Endothelial cell (in vitro differentiated cells): ENCODE measurements at regions not wholly inside any gene's neighbourhood (a gene's known extent, or its start where the extent isn't known, plus 50 kb on each side); places are given as distances from the start of the nearest gene placed in this dataset.
"Not testable (repeated sequence)": the region's sequence is repeated elsewhere in the genome, so short reads cannot be mapped to it uniquely, and the experiment has no call there.

ENCODE experiments used
- DNase-seq: peaks from one replicate; pipeline ENCODE4 v3.0.0; 2021; ENCODE audit warnings: low spot score
- H3K27ac Mint-ChIP-seq: one replicate; pipeline ENCODE4 v1.8.0; 2021; ENCODE audit warnings: mixed read lengths, inconsistent platforms; ENCODE audit not compliant: unreplicated experiment
- H3K27me3 Mint-ChIP-seq: one replicate; pipeline ENCODE4 v1.8.0; 2021; ENCODE audit warnings: mild to moderate bottlenecking, moderate library complexity, mixed read lengths, inconsistent platforms; ENCODE audit not compliant: unreplicated experiment
- H3K36me3 Mint-ChIP-seq: one replicate; pipeline ENCODE4 v1.8.0; 2021; ENCODE audit warnings: mild to moderate bottlenecking, low read depth, mixed read lengths, inconsistent platforms; ENCODE audit not compliant: unreplicated experiment
- H3K4me1 Mint-ChIP-seq: one replicate; pipeline ENCODE4 v1.8.0; 2021; ENCODE audit warnings: mild to moderate bottlenecking, mixed read lengths, inconsistent platforms; ENCODE audit not compliant: unreplicated experiment
- H3K4me3 Mint-ChIP-seq: one replicate; pipeline ENCODE4 v1.8.0; 2021; ENCODE audit warnings: mild to moderate bottlenecking, mixed read lengths, inconsistent platforms; ENCODE audit not compliant: unreplicated experiment
- H3K9me3 Mint-ChIP-seq: one replicate; pipeline ENCODE4 v1.8.0; 2021; ENCODE audit warnings: mixed read lengths, inconsistent platforms; ENCODE audit not compliant: unreplicated experiment
- CTCF ChIP-seq: fragments of 200-600 bp; sonication (generic); IDR thresholded peaks from one replicate; pipeline ENCODE4 v1.5.0; 2021; ENCODE audit warnings: antibody characterized with exemption; ENCODE audit not compliant: unreplicated experiment

- Mint-ChIP-seq H3K9me3 (peaks cover 62% of the 10 kb centered on the region), H3K4me3 (peak overlapping the region; percentile 47), H3K36me3 (peaks cover 10% of the 10 kb centered on the region), H3K27me3 (no peaks in the 10 kb centered on the region), H3K27ac (no peak overlapping the region), H3K4me1 (no peaks in the 10 kb centered on the region)
- DNase-seq = no peak
- TF ChIP-seq CTCF = no peak
Measured at GRCh38 chr14:106309423-106309822, 783.0 kb downstream of the TMEM121 start.

DNA sequence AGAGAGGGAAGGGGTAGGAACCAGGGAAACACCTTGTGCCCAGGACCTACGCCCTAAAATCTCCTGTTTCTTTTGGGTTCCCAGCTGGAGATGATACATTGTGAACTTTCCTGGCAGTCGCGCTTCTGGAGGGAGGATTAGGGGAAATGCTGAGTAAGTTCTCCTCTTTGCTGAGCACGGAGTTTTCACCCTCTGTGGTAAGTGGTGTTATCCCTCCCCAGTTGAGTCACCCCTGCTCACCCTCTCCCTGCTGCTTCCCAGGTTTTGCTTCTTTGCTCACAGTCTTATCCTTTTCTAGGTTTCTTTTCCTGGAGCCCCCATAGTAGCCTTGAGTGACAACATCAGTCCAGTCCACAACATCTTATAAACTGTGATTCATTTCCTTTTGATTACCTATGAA is 789.1 kb downstream of the TMEM121 start:
- Mint-ChIP-seq H3K4me1 (no peaks in the 10 kb centered on the region), H3K27me3 (no peaks in the 10 kb centered on the region), H3K27ac (no peak overlapping the region), H3K36me3 (no peaks in the 10 kb centered on the region), H3K4me3 (no peak overlapping the region), H3K9me3 (peaks cover 33% of the 10 kb centered on the region)
- DNase-seq = no peak
- no peak for TF ChIP-seq CTCF

DNA sequence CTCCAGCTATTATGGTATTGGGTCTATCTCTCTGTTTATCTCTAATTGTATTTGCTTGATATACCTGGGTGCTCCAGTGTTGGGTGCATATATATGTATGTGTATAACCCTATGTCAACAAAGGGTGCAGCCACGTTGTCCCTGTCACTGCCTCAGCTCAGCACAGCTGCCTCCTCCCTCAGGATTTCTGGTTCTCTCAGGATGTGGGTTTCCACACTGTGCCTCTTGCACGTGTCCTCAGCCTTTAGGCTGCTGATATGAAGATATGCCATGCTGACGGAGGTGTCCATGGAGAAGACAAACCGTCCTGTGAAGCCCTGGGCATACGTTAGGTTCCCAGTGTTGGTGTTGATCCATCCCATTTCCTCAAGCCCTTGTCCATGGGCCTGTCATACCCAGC is 791.2 kb downstream of the TMEM121 start:
- peaks cover 42% of the 10 kb centered on the region for H3K9me3 Mint-ChIP-seq
- no peak for DNase-seq
- H3K27ac Mint-ChIP-seq = no peak overlapping the region
- H3K27me3 Mint-ChIP-seq = no peaks in the 10 kb centered on the region
- no peak for TF ChIP-seq CTCF
- no peak overlapping the region for H3K4me3 Mint-ChIP-seq
- H3K36me3 Mint-ChIP-seq = no peaks in the 10 kb centered on the region
- no peaks in the 10 kb centered on the region for H3K4me1 Mint-ChIP-seq

DNA sequence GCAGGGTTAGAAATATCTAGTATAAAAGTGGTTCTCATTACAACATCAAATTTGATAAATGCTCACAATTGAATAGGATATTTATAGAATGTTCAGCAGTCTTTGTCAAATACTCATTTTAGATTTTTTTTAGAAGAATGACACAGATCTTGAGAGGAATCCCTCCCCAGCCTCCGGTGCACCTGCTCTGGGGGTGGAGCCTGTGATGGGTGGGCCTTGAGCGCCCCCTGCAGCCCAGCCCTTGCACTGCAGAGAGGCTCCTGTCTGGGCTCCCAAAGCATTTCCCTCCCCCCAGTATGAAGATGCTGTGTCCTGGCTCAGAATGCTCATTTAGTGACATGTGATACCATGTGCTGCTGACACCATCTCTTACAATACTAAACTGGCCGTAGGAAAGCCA is 792.3 kb downstream of the TMEM121 start:
- H3K4me1 Mint-ChIP-seq = no peaks in the 10 kb centered on the region
- no peak for DNase-seq
- peaks cover 2% of the 10 kb centered on the region for H3K36me3 Mint-ChIP-seq
- H3K4me3 Mint-ChIP-seq = no peak overlapping the region
- no peak for TF ChIP-seq CTCF
- H3K9me3 Mint-ChIP-seq = peaks cover 43% of the 10 kb centered on the region
- no peak overlapping the region for H3K27ac Mint-ChIP-seq
- peaks cover 5% of the 10 kb centered on the region for H3K27me3 Mint-ChIP-seq

GRCh38 chr14:106323970-106324369 is 797.6 kb downstream of the TMEM121 start:
- Mint-ChIP-seq H3K36me3 (peaks cover 16% of the 10 kb centered on the region), H3K9me3 (peaks cover 46% of the 10 kb centered on the region)
- not testable (repeated sequence) for H3K4me1 Mint-ChIP-seq, H3K27me3 Mint-ChIP-seq, H3K27ac Mint-ChIP-seq, DNase-seq, H3K4me3 Mint-ChIP-seq

DNA sequence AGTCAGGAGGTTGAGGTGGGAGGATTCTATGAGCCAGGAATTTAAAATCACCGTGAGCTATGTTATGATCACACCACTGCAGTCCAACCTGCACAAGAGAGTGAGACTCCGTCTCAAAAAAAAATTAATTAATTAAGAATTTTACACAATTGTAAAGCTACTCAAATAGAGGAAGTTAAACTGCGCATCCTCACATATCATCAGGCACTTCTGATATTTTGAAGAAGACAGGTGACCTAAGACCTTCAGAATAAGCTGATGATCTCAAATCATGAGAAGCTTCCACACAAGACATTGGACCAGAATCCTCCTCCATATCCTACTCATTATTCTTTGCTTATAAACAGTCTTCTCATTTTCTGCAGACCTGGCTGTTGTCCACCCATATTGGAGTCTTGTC is 800.9 kb downstream of the TMEM121 start:
- Mint-ChIP-seq H3K27ac (no peak overlapping the region), H3K4me1 (no peaks in the 10 kb centered on the region), H3K36me3 (peaks cover 18% of the 10 kb centered on the region), H3K9me3 (peaks cover 55% of the 10 kb centered on the region), H3K4me3 (no peak overlapping the region), H3K27me3 (peaks cover 11% of the 10 kb centered on the region)
- TF ChIP-seq CTCF = no peak
- DNase-seq = no peak

GRCh38 chr14:106327702-106328353 is 801.4 kb downstream of the TMEM121 start:
- Mint-ChIP-seq H3K36me3 (peaks cover 18% of the 10 kb centered on the region), H3K27me3 (peaks cover 10% of the 10 kb centered on the region), H3K9me3 (peaks cover 50% of the 10 kb centered on the region)
- not testable (repeated sequence) for DNase-seq, H3K27ac Mint-ChIP-seq, H3K4me1 Mint-ChIP-seq, H3K4me3 Mint-ChIP-seq

GRCh38 chr14:106329243-106329642 is 802.9 kb downstream of the TMEM121 start:
- not testable (repeated sequence) for H3K4me1 Mint-ChIP-seq, DNase-seq, H3K27me3 Mint-ChIP-seq, H3K4me3 Mint-ChIP-seq, H3K27ac Mint-ChIP-seq
- Mint-ChIP-seq H3K36me3 (peaks cover 14% of the 10 kb centered on the region), H3K9me3 (peaks cover 48% of the 10 kb centered on the region)
